HG03442 (cell line): ENCODE measurements at regions not wholly inside any gene's neighbourhood (a gene's known extent, or its start where the extent isn't known, plus 50 kb on each side); places are given as distances from the start of the nearest gene placed in this dataset.
"Not testable (repeated sequence)": the region's sequence is repeated elsewhere in the genome, so short reads cannot be mapped to it uniquely, and the experiment has no call there.

Experiments used
- ATAC-seq: cut with Tn5 transposase; IDR thresholded peaks from one replicate; pipeline ENCODE4 v1.9.1; 2021; ENCODE audit warnings: mild to moderate bottlenecking, moderate library complexity; ENCODE audit not compliant: unreplicated experiment

- ATAC-seq: no peak
Observed at GRCh38 chr13:62142048-62142447, 726.4 kb upstream of the PCDH20 start.

GRCh38 chr13:62139597-62139996 is 723.9 kb upstream of the PCDH20 start:
- no peak for ATAC-seq

- ATAC-seq: no peak
Observed at GRCh38 chr13:62137629-62138405, 722.2 kb upstream of the PCDH20 start.

- no peak for ATAC-seq
Observed at GRCh38 chr13:62131604-62132003, 716.0 kb upstream of the PCDH20 start.

- ATAC-seq: no peak
Observed at GRCh38 chr13:62130062-62130970, 714.7 kb upstream of the PCDH20 start.

GRCh38 chr13:62129000-62129551 is 713.4 kb upstream of the PCDH20 start:
- ATAC-seq: no peak

- no peak for ATAC-seq
Observed at GRCh38 chr13:62126400-62126799, 710.8 kb upstream of the PCDH20 start.

GRCh38 chr13:62125451-62125850 is 709.8 kb upstream of the PCDH20 start:
- no peak for ATAC-seq

- no peak for ATAC-seq
Observed at GRCh38 chr13:62123409-62123808, 707.8 kb upstream of the PCDH20 start.

- no peak for ATAC-seq
Observed at GRCh38 chr13:62122434-62122833, 706.8 kb upstream of the PCDH20 start.

- ATAC-seq: no peak
Observed at GRCh38 chr13:62119739-62120700, 704.4 kb upstream of the PCDH20 start.

GRCh38 chr13:62115831-62116230 is 700.2 kb upstream of the PCDH20 start:
- no peak for ATAC-seq

GRCh38 chr13:62113179-62113578 is 697.5 kb upstream of the PCDH20 start:
- no peak for ATAC-seq

- ATAC-seq: no peak
Observed at GRCh38 chr13:62110079-62110478, 694.4 kb upstream of the PCDH20 start.

- ATAC-seq: not testable (repeated sequence)
Observed at GRCh38 chr13:62104136-62104535, 688.5 kb upstream of the PCDH20 start.

- no peak for ATAC-seq
Observed at GRCh38 chr13:62096652-62097051, 681.0 kb upstream of the PCDH20 start.

GRCh38 chr13:62094932-62095331 is 679.3 kb upstream of the PCDH20 start:
- ATAC-seq: no peak

GRCh38 chr13:62093984-62094780 is 678.5 kb upstream of the PCDH20 start:
- no peak for ATAC-seq

GRCh38 chr13:62092949-62093348 is 677.3 kb upstream of the PCDH20 start:
- ATAC-seq: no peak

- no peak for ATAC-seq
Observed at GRCh38 chr13:62092536-62092935, 676.9 kb upstream of the PCDH20 start.
